ENCODE measurements at regions not wholly inside any gene's neighbourhood (a gene's known extent, or its start where the extent isn't known, plus 50 kb on each side); places are given as distances from the start of the nearest gene placed in this dataset.
"Not testable (repeated sequence)": the region's sequence is repeated elsewhere in the genome, so short reads cannot be mapped to it uniquely, and the experiment has no call there.

DNA sequence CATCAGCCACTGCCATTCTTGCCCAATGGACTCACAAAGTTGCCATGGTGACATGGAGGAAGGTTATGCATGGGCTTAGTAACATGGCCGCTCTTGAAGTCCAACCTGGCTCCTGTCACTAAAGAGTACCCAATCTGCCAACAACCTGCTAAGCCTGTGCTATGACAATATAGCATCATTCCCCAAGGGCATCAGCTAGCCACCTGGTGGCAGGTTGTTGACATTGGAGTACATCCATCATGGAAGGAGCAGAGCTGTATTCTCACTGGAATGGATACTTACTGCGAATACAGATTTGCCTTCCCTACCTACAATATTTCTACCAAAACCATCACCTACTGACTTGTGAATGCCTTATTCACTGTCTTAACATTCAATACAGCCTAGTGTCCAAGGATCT lies 138.9 kb upstream of the RORA start:
- intact Hi-C loops (cut with DNase I; ENCODE audit: low total_unique reads): no loop called here
- no peak for TF ChIP-seq POLR2A (IDR thresholded peaks at IDR 0.05)
- TF ChIP-seq, protein P1, sequence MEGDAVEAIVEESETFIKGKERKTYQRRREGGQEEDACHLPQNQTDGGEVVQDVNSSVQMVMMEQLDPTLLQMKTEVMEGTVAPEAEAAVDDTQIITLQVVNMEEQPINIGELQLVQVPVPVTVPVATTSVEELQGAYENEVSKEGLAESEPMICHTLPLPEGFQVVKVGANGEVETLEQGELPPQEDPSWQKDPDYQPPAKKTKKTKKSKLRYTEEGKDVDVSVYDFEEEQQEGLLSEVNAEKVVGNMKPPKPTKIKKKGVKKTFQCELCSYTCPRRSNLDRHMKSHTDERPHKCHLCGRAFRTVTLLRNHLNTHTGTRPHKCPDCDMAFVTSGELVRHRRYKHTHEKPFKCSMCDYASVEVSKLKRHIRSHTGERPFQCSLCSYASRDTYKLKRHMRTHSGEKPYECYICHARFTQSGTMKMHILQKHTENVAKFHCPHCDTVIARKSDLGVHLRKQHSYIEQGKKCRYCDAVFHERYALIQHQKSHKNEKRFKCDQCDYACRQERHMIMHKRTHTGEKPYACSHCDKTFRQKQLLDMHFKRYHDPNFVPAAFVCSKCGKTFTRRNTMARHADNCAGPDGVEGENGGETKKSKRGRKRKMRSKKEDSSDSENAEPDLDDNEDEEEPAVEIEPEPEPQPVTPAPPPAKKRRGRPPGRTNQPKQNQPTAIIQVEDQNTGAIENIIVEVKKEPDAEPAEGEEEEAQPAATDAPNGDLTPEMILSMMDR (IDR thresholded peaks at IDR 0.05): no peak
- DNase-seq: no peak
- H3K36me3 ChIP-seq: no peaks in the 10 kb centered on the region
- H3K27me3 ChIP-seq: no peaks in the 10 kb centered on the region
- H3K9me3 ChIP-seq: no peaks in the 10 kb centered on the region
- H3K27ac ChIP-seq: no peak overlapping the region
- H3K4me1 ChIP-seq: no peaks in the 10 kb centered on the region
- H3K4me3 ChIP-seq: no peak overlapping the region

DNA sequence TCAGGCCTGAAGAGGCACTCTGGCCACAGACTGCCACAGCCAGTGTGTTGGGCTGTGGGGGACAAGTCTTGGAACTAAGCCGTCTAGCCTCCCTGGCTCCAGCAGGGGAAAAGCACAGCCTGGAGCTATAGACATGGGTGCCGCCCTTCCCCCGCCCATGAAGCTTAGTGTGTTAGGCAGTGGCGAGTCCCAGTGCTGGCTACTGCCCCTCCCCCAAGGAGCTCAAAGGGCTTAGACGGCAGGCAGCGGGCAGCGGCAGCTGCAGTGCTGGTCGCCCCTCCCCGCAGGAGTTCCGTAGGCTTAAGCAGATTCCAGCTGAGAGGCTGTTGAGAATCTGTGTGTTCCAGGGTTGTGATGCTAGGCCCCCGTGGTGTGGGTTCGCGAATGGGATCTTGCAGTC lies 135.8 kb upstream of the RORA start:
- TF ChIP-seq POLR2A (IDR thresholded peaks at IDR 0.05): no peak
- TF ChIP-seq, protein P1 (IDR thresholded peaks at IDR 0.05): no peak
- no peak overlapping the region for H3K4me3 ChIP-seq
- no peaks in the 10 kb centered on the region for H3K36me3 ChIP-seq
- intact Hi-C loops (cut with DNase I; ENCODE audit: low total_unique reads): no loop called here
- no peak for DNase-seq
- H3K4me1 ChIP-seq: no peaks in the 10 kb centered on the region
- H3K27ac ChIP-seq: no peak overlapping the region
- H3K9me3 ChIP-seq: no peaks in the 10 kb centered on the region
- H3K27me3 ChIP-seq: no peaks in the 10 kb centered on the region

DNA sequence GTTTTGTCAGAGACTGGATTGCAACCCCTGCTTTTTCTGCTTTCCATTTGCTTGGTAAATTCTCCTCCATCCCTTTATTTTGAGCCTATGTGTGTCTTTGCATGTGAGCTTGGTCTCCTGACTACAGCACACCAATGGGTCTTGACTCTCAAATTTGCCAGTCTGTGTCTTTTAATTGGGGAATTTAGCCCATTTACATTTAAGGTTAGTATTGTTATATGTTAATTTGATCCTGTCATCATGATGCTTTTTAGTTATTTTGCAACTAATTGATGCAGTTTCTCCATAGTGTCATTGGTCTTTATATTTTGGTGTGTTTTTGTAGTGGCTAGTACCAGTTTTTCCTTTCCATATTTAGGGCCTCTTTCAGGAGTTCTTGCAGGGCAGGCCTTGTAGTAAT lies 133.8 kb upstream of the RORA start:
- H3K9me3 ChIP-seq; H3K27ac ChIP-seq; H3K27me3 ChIP-seq; intact Hi-C loops (cut with DNase I; ENCODE audit: low total_unique reads); H3K36me3 ChIP-seq; DNase-seq; H3K4me1 ChIP-seq; H3K4me3 ChIP-seq: not testable (repeated sequence)

DNA sequence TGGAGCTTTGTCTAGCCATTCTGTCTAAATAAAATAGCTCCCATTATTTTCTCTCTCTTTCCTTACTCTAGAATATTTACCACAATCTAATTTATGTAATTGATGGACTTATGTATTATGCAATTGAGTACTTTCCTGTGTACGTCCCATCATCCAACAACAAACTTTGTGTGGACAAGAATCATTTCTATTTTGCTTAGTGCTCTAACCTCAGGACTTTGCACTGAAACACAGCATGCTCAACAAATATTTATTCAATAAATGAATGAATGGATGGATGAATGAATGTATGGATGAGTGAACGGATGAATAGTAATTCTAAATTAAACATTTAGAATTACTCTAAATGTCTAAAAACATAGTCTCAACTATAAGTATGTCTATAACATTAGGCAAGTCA lies 115.2 kb upstream of the RORA start:
- no peak for DNase-seq
- intact Hi-C loops (cut with DNase I; ENCODE audit: low total_unique reads): no loop called here
- TF ChIP-seq POLR2A (IDR thresholded peaks at IDR 0.05): no peak
- TF ChIP-seq, protein P1 (IDR thresholded peaks at IDR 0.05): no peak
- Histone ChIP-seq H3K27me3 (no peaks in the 10 kb centered on the region), H3K27ac (no peak overlapping the region), H3K9me3 (no peaks in the 10 kb centered on the region), H3K36me3 (no peaks in the 10 kb centered on the region), H3K4me3 (no peak overlapping the region), H3K4me1 (no peaks in the 10 kb centered on the region)

DNA sequence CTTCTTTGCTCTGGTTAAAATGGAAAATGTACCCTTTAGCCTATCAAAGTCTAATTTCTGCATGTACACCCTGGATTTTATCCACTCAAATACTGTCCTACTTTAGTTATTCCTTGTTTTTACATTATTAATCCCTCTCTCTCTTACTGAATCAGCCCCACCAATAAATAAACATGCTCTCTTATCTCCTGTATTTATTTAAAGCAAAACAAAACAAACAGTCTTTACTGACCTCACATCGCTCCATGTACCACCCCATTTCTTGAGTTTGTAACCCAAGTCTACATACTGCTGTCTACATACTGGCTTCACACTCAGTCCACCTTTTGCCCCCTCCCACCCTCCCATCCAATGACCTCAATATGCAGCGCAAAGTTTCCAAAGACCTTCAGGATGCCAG lies 113.3 kb upstream of the RORA start:
- no peak for DNase-seq
- Histone ChIP-seq H3K36me3 (no peaks in the 10 kb centered on the region), H3K27me3 (no peaks in the 10 kb centered on the region), H3K4me1 (no peaks in the 10 kb centered on the region), H3K27ac (no peak overlapping the region), H3K4me3 (no peak overlapping the region), H3K9me3 (no peaks in the 10 kb centered on the region)
- intact Hi-C loops (cut with DNase I; ENCODE audit: low total_unique reads): no loop called here
- TF ChIP-seq, protein P1 (IDR thresholded peaks at IDR 0.05): no peak
- no peak for TF ChIP-seq POLR2A (IDR thresholded peaks at IDR 0.05)

DNA sequence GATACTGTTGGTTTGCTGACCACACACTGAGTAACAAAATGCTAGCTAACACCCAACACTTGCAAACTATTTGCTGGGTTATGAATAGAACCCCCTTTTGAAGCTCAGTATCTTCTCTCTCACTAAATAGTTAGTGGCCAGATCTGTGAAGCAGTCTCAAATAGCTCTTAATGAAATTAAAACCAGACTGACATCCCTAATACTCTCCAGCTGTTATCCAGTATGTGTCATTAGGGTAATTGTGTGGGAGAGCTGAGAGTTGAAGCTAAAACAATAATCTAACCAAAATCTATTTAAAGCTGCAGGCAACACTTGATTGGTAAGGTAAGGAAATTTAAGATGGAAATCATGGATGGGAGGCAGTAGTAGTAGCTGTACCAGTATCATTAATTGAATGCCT lies 110.4 kb upstream of the RORA start:
- DNase-seq: no peak
- no peaks in the 10 kb centered on the region for H3K4me1 ChIP-seq
- H3K27me3 ChIP-seq: no peaks in the 10 kb centered on the region
- H3K27ac ChIP-seq: no peak overlapping the region
- no peaks in the 10 kb centered on the region for H3K36me3 ChIP-seq
- TF ChIP-seq POLR2A (IDR thresholded peaks at IDR 0.05): no peak
- TF ChIP-seq, protein P1 (IDR thresholded peaks at IDR 0.05): no peak
- intact Hi-C loops (cut with DNase I; ENCODE audit: low total_unique reads): no loop called here
- no peaks in the 10 kb centered on the region for H3K9me3 ChIP-seq
- no peak overlapping the region for H3K4me3 ChIP-seq

Measured in uterus (tissue), 3 donors.